ENCODE measurements at regions not wholly inside any gene's neighbourhood (a gene's known extent, or its start where the extent isn't known, plus 50 kb on each side); places are given as distances from the start of the nearest gene placed in this dataset.
"Not testable (repeated sequence)": the region's sequence is repeated elsewhere in the genome, so short reads cannot be mapped to it uniquely, and the experiment has no call there.

DNA sequence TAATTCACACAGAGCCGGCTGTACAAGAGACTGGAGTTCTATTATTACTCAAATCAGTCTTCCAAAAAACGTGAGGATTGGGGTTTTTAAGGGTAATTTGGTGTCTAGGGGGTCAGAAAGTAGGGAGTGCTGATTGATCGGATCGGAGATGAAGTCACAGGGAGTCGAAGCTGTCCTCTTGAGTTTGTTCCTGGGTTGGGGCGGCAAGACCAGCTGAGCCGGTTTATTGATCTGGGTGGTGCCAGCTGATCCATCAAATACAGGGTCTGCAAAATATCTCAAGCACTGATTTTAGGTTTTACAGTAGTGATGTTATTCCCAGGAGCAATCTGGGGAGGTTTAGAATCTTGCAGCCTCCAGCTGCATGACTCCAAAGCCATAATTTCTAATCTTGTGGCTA is 262.7 kb downstream of the KCNRG start:
- DNase-seq = no peak

DNA sequence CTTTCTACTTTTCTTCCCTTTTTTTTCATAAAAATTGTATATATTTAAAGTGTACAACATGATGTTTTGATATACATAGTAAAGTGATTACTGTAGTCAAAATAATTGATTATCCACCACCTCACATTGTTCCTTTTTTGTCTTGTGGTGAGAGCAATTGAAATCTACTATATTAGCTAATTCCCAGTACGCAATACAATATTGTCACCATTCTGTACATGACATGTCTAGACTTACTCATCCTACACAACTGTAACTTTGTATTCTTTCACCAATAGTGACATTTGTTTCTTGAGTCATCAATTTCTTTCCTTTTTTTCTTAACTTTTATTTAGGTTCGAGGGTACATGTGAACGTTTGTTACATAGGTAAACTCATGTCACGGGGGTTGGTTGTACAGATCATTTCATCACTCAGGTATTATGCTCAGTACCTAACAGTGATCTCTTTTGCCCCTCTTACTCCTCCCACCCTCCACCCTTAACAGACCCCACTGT is 265.2 kb downstream of the KCNRG start:
- no peak for DNase-seq

- DNase-seq = no peak
Measured at GRCh38 chr13:50282016-50282415, 266.8 kb downstream of the KCNRG start.

DNA sequence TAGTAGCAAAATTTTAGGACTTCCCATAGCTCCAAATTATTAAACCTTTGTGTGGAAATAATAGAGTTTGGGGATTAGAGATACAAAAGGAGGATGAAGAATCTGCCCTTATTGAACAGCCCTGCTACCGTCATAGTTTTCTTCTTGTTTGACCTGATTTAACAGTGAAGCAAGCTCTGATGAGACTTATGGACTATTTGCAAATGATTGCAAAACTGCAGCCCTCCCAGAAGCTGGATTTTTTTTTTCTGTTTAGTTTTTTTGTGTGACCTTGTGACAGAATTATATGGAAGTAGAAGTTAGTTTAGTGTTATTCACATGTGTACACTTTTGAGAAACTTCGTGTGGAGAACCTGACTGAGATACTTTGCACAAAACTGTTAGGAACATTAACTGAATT is 267.8 kb downstream of the KCNRG start:
- DNase-seq = no peak

DNA sequence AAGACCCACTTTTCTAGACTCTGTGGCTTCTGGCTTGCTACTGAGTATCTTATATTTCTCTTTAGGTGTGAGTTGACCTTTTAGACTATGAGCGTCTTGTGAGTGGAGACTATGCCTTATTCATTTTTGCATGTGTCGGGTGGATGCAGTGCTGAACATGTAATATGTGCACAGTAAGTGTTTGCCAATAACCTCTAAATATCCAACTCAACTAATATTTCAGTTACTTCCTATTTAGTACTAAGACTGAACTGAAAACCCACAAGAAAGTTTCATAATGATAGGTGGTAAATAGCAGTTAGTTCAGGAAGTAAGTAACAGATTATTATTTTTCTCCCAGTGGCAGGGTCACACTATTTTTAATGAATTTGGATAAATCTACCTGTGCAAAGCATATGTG is 269.3 kb downstream of the KCNRG start:
- no peak for DNase-seq

DNA sequence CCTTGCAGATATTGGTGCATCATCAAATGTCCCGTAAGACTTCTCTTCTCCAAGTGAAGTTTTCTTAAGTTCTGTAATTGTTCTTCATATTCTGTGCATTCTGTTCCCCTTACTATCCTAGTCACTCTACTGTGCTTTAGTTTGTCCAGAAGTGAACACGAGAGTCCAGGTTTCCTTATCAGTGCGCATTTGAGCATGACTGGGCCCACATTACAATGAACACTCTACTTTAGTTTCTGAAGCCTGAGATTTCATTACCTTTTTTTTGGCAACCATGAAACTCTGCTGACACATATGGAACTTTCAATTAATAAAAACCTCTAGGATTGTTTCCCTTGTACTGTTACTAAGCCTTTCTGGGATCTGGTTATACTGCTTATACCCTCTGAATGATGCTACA is 270.0 kb downstream of the KCNRG start:
- no peak for DNase-seq

GRCh38 chr13:50286324-50286723 is 271.1 kb downstream of the KCNRG start:
- DNase-seq = no peak

GRCh38 chr13:50290186-50290585 is 274.9 kb downstream of the KCNRG start:
- DNase-seq = no peak

- no peak for DNase-seq
Measured at GRCh38 chr13:50291611-50292010, 276.4 kb downstream of the KCNRG start.

DNA sequence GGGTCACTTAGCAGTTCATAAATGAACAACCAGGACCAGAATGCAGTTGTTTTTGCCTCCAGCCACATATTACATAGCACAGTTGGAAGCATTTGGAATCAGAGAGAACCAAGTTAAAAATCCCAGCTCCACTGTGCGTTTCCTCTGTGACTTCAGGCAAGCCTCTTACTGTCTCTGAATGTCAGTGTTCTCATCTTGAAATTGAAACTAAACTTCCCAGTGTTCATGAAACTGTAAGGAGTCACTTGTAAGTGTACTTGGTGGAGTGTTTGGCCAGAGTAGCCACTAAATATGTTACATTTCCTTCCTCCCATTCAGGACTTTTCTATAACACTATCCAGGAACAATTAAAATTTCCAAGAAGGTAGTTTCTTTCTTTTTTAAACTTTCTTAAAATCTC is 276.8 kb downstream of the KCNRG start:
- DNase-seq = no peak

- DNase-seq = not testable (repeated sequence)
Measured at GRCh38 chr13:50294425-50294824, 279.2 kb downstream of the KCNRG start.

- no peak for DNase-seq
Measured at GRCh38 chr13:50299546-50300249, 284.5 kb downstream of the KCNRG start.

- DNase-seq = peak; percentile 13
Measured at GRCh38 chr13:50303963-50304721, 288.9 kb downstream of the KCNRG start.

DNA sequence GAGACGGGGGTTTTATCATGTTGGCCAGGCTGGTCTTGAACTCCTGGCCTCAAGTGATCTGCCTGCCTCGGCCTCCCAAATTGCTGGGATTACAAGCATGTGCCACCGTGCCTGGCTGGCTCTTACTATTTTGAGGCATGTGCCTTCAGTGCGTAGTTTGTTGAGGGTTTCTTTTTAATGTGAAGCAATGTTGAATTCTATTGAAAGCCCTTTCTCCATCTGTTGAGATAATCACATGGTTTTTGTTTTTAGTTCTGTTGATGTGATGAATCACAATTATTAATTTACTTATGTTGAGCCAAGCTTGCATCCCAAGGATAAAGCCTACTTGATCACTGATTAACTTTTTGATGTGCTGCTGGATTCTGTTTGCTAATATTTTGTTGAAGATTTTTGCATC is 290.9 kb downstream of the KCNRG start:
- DNase-seq = no peak

- no peak for DNase-seq
Measured at GRCh38 chr13:50309318-50309717, 294.1 kb downstream of the KCNRG start.

- no peak for DNase-seq
Measured at GRCh38 chr13:50309882-50310594, 294.8 kb downstream of the KCNRG start.

DNA sequence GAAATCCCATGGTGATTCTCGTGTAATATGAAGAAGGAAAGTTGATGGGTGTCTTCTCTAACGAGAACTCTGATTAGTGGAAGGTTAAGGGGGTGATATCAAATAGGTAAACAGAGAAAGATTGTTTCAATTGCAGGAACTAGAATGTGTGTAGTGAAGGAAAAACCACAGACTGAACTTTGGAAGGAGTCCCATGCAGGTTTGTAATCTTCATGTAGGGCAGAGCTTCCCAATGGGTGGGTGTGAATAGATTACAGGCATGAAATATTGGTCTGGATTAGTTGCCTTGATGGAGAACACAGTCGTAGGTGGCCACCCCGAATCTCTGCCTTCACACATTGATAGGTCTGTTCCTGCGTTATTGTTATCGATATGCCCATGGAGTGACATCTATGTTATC is 295.5 kb downstream of the KCNRG start:
- DNase-seq = no peak

GRCh38 chr13:50318887-50319286 is 303.6 kb downstream of the KCNRG start:
- peak; percentile 32 for DNase-seq

GRCh38 chr13:50319635-50320255 is 304.5 kb downstream of the KCNRG start:
- peak; percentile 45 for DNase-seq

GRCh38 chr13:50320271-50320862 is 305.1 kb downstream of the KCNRG start:
- DNase-seq = no peak

- DNase-seq = no peak
Measured at GRCh38 chr13:50322006-50322405, 306.8 kb downstream of the KCNRG start.

- no peak for DNase-seq
Measured at GRCh38 chr13:50323440-50324065, 308.3 kb downstream of the KCNRG start.
